Activated T-cell treated with anti-CD3 and anti-CD28 coated beads for 48 hours (primary cell): ENCODE measurements at regions not wholly inside any gene's neighbourhood (a gene's known extent, or its start where the extent isn't known, plus 50 kb on each side); places are given as distances from the start of the nearest gene placed in this dataset.

Experiments
- DNase-seq: peaks from one replicate; pipeline ENCODE4 v3.0.0-alpha.2; 2020; ENCODE audit warnings: low read depth

- DNase-seq = no peak
Observed at GRCh38 chr20:11778206-11778570, 139.5 kb upstream of the BTBD3 start.

- no peak for DNase-seq
Observed at GRCh38 chr20:11780765-11781369, 136.8 kb upstream of the BTBD3 start.

- no peak for DNase-seq
Observed at GRCh38 chr20:11783102-11783850, 134.4 kb upstream of the BTBD3 start.

- DNase-seq = no peak
Observed at GRCh38 chr20:11785885-11786507, 131.7 kb upstream of the BTBD3 start.

- DNase-seq = no peak
Observed at GRCh38 chr20:11790046-11790445, 127.6 kb upstream of the BTBD3 start.

GRCh38 chr20:11791316-11791715, 126.4 kb upstream of the BTBD3 start:
- DNase-seq = no peak

- no peak for DNase-seq
Observed at GRCh38 chr20:11791835-11792567, 125.7 kb upstream of the BTBD3 start.

GRCh38 chr20:11792568-11792953, 125.1 kb upstream of the BTBD3 start:
- no peak for DNase-seq

GRCh38 chr20:11794525-11794924, 123.2 kb upstream of the BTBD3 start:
- DNase-seq = no peak

- no peak for DNase-seq
Observed at GRCh38 chr20:11795071-11795615, 122.5 kb upstream of the BTBD3 start.

- no peak for DNase-seq
Observed at GRCh38 chr20:11796026-11796425, 121.7 kb upstream of the BTBD3 start.

- no peak for DNase-seq
Observed at GRCh38 chr20:11797156-11797555, 120.5 kb upstream of the BTBD3 start.

- no peak for DNase-seq
Observed at GRCh38 chr20:11799281-11799684, 118.4 kb upstream of the BTBD3 start.

GRCh38 chr20:11807054-11808048, 110.3 kb upstream of the BTBD3 start:
- DNase-seq = no peak

GRCh38 chr20:11808841-11809240, 108.9 kb upstream of the BTBD3 start:
- DNase-seq = no peak

GRCh38 chr20:11810311-11811083, 107.2 kb upstream of the BTBD3 start:
- DNase-seq = no peak

GRCh38 chr20:11813106-11813890, 104.4 kb upstream of the BTBD3 start:
- no peak for DNase-seq

GRCh38 chr20:11814267-11814666, 103.4 kb upstream of the BTBD3 start:
- DNase-seq = no peak

GRCh38 chr20:11820838-11821237, 96.9 kb upstream of the BTBD3 start:
- DNase-seq = no peak

GRCh38 chr20:11822540-11822794, 95.2 kb upstream of the BTBD3 start:
- DNase-seq = no peak
